IPS-15b (cell line): ENCODE measurements at regions not wholly inside any gene's neighbourhood (a gene's known extent, or its start where the extent isn't known, plus 50 kb on each side); places are given as distances from the start of the nearest gene placed in this dataset.

Experiments
- H3K27me3 ChIP-seq: one replicate; pipeline ENCODE4 v1.6.1; 2013; ENCODE audit warnings: low read length; ENCODE audit not compliant: control insufficient read depth, insufficient read depth
- H3K36me3 ChIP-seq: one replicate; pipeline ENCODE4 v1.6.1; 2013; ENCODE audit warnings: low read length; ENCODE audit not compliant: control insufficient read depth, insufficient read depth
- H3K4me1 ChIP-seq: one replicate; pipeline ENCODE4 v1.6.1; 2013; ENCODE audit warnings: mild to moderate bottlenecking, low read length; ENCODE audit not compliant: control insufficient read depth, insufficient read depth
- H3K4me3 ChIP-seq: one replicate; pipeline ENCODE4 v1.5.1; 2013; ENCODE audit warnings: low read depth, low read length
- H3K9ac ChIP-seq: one replicate; pipeline ENCODE4 v1.6.1; 2013; ENCODE audit warnings: low read depth, mild to moderate bottlenecking, low read length
- H3K9me3 ChIP-seq: one replicate; pipeline ENCODE4 v1.6.1; 2013; ENCODE audit warnings: mild to moderate bottlenecking, low read length; ENCODE audit not compliant: control insufficient read depth, insufficient read depth

DNA sequence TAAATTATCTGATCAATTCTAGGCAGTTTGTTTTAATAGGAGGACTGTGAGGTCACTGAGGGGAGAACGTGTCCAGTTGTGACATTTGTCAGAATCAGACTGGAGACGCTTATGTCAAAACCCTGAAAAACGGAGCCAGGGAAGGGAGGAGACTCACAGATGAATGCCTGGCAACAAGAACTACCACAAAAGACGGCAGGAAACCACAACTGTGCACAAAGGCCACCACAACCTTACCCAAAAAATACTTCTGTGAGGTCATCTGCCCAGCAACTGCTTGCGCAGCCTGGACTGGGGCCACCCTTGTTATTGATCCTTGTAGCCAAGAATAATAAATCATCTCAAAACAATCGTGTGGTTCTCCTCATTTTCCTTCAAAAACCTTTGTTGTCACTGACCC is 173.0 kb upstream of the ALKAL2 start:
- Histone ChIP-seq H3K4me3 (no peak overlapping the region), H3K4me1 (no peaks in the 10 kb centered on the region), H3K9ac (no peak overlapping the region), H3K27me3 (no peaks in the 10 kb centered on the region), H3K9me3 (no peaks in the 10 kb centered on the region), H3K36me3 (no peaks in the 10 kb centered on the region)

DNA sequence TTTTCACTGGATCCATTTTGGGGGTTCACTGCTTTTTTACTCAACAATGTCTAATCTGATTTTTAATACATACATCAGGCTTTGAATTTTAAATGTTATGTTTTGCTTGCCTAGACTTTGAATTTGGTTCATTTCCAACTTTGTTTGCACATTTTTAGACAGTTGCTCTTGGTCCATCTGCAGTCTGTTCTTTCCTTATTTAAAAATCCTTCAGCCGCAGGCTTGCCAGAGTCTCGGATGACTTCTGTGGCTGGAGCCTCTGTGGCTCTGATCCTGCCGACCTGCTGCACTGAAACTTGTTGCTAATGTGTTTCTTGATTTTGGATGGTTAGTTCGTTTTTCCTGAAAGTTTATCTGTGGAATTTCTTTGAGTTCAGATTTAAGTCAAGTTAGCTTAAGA is 172.0 kb upstream of the ALKAL2 start:
- Histone ChIP-seq H3K27me3 (no peaks in the 10 kb centered on the region), H3K4me3 (no peak overlapping the region), H3K9me3 (no peaks in the 10 kb centered on the region), H3K4me1 (no peaks in the 10 kb centered on the region), H3K36me3 (no peaks in the 10 kb centered on the region), H3K9ac (no peak overlapping the region)

DNA sequence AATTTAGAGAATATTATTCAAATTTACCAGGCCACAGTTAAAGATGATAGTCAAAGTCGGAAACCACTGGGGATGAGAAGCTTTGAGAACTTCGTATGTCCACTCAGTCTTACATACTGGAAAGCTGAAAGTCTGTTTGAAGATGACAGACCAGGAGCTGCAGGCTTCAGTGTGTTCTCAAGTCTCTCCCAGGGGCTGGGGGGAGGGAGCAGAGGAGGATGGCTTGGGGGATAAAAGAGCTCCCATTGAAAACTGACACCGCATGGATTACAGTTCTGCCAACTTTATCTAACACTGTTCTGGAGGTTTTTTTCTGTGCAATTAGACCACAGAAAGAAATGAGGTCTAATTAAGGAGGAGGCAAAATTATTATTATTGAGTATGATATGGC is 170.5 kb upstream of the ALKAL2 start:
- Histone ChIP-seq H3K9me3 (no peaks in the 10 kb centered on the region), H3K4me1 (no peaks in the 10 kb centered on the region), H3K27me3 (no peaks in the 10 kb centered on the region)

DNA sequence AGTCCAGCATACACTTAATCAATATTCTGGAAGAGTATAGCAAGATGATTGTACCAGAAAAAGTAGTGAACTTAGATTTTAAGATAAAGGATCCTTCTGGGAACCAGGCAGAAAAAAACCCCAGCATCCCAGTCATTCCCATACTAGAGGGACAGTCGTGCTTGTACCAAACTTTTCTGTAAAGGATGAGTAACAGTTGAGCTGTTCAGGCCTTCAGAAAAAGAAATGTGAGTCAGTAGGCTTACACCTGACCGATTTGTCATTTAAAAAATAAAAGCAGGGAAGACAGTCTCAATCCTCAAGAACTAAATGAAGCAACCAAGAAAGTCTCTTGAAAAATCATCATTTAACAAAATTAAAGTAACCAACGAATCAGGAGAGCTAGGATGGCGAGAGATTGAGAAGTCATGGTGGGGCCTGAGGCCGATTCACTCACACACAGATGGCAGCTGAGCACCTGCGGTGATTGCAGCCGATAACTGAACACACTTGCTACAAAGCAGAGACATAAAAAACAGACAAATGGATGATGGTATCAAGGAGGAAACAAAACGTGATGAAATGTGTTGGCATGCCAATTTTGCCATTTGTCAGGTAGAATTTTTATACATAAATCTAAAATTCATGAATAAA is 170.0 kb upstream of the ALKAL2 start:
- Histone ChIP-seq H3K36me3 (no peaks in the 10 kb centered on the region), H3K9me3 (no peaks in the 10 kb centered on the region), H3K27me3 (no peaks in the 10 kb centered on the region), H3K4me3 (no peak overlapping the region), H3K4me1 (no peaks in the 10 kb centered on the region), H3K9ac (no peak overlapping the region)

More for the DNA sequence above, 170.5 kb upstream of the ALKAL2 start:
- Histone ChIP-seq H3K36me3 (no peaks in the 10 kb centered on the region), H3K9ac (no peak overlapping the region), H3K4me3 (no peak overlapping the region)

DNA sequence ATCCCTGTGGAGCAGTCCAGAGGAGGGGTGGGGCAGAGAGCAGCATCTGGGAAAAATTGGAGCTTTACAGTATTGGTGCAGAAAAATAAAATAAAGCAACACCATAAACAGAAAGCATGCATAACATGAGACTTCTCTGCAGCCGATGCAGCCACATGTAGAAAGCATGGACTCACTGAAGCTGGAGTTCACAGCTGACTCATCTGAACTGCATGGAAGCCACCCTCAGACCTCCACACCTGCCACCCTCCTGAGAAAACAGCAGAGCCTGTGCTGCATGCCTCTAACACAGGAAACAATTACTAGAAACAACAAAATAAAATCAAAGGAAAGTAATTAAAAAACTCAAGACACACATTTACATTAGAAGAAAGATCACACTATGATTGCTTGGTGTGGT is 169.4 kb upstream of the ALKAL2 start:
- H3K36me3 ChIP-seq: no peaks in the 10 kb centered on the region
- H3K4me3 ChIP-seq: no peak overlapping the region
- no peaks in the 10 kb centered on the region for H3K9me3 ChIP-seq
- H3K4me1 ChIP-seq: no peaks in the 10 kb centered on the region
- H3K9ac ChIP-seq: no peak overlapping the region
- no peaks in the 10 kb centered on the region for H3K27me3 ChIP-seq

DNA sequence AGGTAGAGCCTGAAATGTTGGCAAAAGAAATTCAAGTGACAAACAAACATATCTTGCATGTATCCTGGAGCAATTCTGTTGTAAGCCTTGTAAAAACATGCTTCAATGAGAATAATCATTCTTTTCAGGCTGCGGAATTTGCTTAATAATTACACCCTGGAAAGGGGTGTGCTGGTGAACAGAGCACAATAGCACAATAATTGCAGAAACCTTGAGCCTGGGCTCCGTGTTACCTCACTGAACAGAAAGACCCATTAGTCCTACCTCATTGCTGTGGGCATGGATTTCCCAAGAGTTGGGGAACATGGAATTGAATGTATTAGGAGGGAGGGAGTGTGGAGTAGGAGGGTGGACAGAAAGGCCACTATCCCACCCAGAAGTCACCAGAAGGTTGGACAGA is 168.0 kb upstream of the ALKAL2 start:
- no peaks in the 10 kb centered on the region for H3K4me1 ChIP-seq
- H3K36me3 ChIP-seq: no peaks in the 10 kb centered on the region
- no peaks in the 10 kb centered on the region for H3K9me3 ChIP-seq
- H3K4me3 ChIP-seq: no peak overlapping the region
- no peaks in the 10 kb centered on the region for H3K27me3 ChIP-seq
- no peak overlapping the region for H3K9ac ChIP-seq

DNA sequence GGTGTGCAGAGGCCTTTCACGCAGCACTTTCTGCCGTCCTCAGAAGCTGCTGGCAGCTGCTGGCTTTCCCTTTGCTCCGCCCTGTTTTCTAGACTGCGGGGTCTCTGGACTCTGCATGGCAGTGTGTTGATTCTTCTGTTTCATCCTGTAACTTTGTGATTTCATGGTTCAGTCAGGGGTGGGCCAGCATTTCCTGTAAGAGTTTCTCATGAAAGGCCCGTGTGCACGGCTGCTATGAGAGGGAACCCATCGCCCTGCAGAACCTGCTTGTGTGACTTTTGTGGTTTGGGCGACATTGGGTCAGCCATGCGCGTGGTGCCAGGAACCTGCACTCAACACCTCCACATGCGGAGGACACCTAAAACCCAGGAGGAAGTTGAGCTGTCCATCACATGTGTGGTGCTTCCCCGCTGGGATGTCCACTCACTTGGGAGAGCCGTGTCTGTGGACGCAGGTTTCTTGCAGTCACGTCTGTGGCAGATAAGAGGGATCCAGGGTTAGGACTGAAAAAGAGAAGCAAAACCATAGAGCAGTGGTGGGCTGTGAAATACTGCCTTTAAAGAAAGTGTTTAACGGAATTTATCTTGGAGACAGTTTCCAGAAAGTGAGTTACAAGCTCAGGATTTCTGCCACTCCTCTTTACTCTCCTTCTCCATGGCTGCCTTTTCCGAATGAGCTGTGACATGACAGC is 167.3 kb upstream of the ALKAL2 start:
- Histone ChIP-seq H3K4me3 (no peak overlapping the region), H3K4me1 (no peaks in the 10 kb centered on the region), H3K9me3 (no peaks in the 10 kb centered on the region)

DNA sequence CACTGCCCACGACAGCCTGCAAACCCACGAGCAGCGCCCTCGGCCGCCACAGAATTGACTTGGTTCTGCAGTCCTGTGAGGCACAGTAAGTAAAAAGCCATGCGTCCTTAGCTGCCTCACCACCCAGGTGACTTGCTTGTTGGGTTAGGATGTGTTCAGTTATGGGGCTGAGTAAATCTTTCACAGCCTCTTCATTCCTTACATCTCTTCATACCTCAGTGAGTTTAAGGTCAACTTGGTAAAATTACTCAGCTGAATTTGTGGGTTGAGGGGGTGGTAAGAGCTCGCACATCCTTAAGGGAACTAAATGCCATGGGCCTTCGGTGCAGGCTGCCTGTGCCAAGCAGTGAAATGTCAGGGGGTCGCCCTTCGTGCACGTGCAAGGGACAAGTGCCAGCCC is 165.2 kb upstream of the ALKAL2 start:
- Histone ChIP-seq H3K4me1 (peaks cover 4% of the 10 kb centered on the region), H3K9ac (no peak overlapping the region)

More for the DNA sequence above, 167.3 kb upstream of the ALKAL2 start:
- H3K36me3 ChIP-seq: no peaks in the 10 kb centered on the region
- no peaks in the 10 kb centered on the region for H3K27me3 ChIP-seq
- no peak overlapping the region for H3K9ac ChIP-seq

DNA sequence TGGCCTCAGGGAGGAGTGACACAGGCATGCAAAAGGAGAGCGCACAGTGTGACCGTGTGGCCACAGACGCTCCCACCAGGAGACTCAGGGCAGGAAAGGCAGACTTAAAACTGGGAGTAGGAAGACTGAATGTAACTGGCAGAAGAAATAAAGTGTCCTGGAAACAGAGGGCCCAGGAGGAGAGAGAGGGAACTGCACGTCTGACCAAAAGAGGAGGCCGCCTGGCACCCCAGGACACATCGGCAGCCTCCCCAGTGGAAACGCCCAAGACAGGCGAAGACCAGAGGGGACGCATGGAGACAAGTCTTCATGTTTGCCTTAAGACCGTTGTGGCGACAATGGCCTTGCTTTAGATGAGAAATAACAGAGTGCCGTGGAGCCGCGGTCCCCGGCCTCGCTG is 163.6 kb upstream of the ALKAL2 start:
- Histone ChIP-seq H3K4me1 (peaks cover 4% of the 10 kb centered on the region), H3K27me3 (no peaks in the 10 kb centered on the region), H3K4me3 (no peak overlapping the region), H3K36me3 (no peaks in the 10 kb centered on the region), H3K9me3 (no peaks in the 10 kb centered on the region), H3K9ac (no peak overlapping the region)

More for the DNA sequence above, 165.2 kb upstream of the ALKAL2 start:
- Histone ChIP-seq H3K27me3 (no peaks in the 10 kb centered on the region), H3K4me3 (no peak overlapping the region), H3K9me3 (no peaks in the 10 kb centered on the region), H3K36me3 (no peaks in the 10 kb centered on the region)

DNA sequence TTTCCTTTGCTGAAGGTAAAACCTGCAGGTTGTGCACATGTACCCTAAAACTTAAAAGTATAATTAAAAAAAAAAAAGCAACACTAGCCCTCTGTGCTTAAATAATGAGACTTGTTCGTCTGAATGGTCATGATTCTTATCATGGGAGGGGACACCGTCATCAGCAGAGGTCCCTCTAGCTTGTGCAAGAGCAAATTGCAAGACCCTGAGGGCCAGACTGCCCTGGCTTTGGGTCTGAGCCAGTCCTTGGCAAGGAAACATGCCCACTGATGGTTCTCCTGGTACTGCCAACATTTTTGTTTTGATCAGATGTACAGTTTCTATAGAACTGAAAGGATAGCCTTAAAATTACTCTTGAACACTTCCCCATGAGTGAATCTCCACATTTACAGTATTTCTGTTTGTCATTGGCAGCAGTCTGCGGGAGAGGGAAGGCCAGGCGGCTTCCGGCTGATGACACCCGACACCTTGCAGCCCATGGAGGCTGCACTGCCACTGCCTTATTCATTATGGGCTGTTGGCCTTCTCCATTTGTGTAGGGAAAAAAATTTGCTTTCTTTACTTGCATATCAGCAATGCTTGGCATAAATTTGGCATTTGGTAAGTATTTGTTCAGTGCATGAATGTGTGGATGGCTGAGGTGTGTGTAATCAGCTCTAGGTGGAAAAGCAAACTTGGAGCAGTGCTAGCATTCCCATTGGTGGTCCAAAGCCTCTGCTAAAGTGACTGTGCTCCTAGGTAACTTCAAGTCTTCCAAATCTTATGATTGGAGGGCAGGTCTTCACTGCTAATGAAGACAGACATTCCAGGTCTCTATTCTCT is 161.6 kb upstream of the ALKAL2 start:
- Histone ChIP-seq H3K4me1 (peaks cover 4% of the 10 kb centered on the region), H3K27me3 (no peaks in the 10 kb centered on the region), H3K9me3 (no peaks in the 10 kb centered on the region)

DNA sequence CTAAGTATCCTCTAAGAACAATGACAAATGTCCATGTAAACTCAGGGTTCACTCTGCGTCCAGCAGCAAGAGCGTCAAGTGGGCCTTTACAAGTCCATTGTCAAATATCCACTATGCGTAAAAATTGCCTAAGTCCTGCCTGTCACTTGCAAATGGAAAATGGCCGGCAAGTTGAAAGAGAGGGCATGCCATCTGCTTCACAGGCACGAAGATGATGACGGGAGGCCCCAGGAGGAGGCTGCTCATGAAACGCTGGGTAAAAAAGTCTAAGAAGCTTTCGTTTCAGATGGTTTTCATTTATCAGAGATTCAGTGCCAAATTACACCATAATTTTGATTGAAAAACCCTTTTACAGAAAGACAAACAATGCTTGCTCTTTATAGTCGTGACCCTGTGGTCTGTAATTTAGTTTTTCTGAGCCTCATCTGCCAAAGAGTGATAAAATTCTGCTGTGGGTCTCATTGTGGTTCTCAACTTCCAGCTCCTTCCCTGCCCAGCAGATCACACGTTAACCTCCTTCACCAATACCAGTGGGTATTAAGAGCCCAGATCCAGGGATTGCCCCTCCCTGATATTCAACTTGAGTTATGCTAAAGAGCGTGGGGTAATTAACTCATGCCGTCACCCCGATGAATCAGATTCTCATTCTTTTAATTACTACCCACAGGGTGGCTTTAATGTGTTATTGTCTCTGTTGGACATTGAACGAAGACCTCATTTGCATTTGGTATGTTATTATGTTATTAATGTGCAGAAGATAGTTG is 160.2 kb upstream of the ALKAL2 start:
- Histone ChIP-seq H3K27me3 (no peaks in the 10 kb centered on the region), H3K9me3 (no peaks in the 10 kb centered on the region), H3K4me1 (peaks cover 4% of the 10 kb centered on the region), H3K4me3 (no peak overlapping the region), H3K36me3 (no peaks in the 10 kb centered on the region), H3K9ac (no peak overlapping the region)

More for the DNA sequence above, 161.6 kb upstream of the ALKAL2 start:
- H3K4me3 ChIP-seq: no peak overlapping the region
- no peak overlapping the region for H3K9ac ChIP-seq
- H3K36me3 ChIP-seq: no peaks in the 10 kb centered on the region
